BE2C (cell line): ENCODE measurements at regions not wholly inside any gene's neighbourhood (a gene's known extent, or its start where the extent isn't known, plus 50 kb on each side); places are given as distances from the start of the nearest gene placed in this dataset.

Source experiments
- DNase-seq: peaks from one replicate; pipeline ENCODE4 v3.0.0-alpha.2; 2020
- H3K27me3 ChIP-seq: fragments of 250-450 bp; sonication (Bioruptor Pico); 2 replicates; pipeline ENCODE4 v1.5.1; 2020; ENCODE audit warnings: mild to moderate bottlenecking
- H3K36me3 ChIP-seq: fragments of 250-450 bp; sonication (Bioruptor Pico); 2 replicates; pipeline ENCODE4 v1.5.1; 2020; ENCODE audit warnings: mild to moderate bottlenecking
- H3K4me1 ChIP-seq: fragments of 250-450 bp; sonication (Bioruptor Pico); 2 replicates; pipeline ENCODE4 v1.5.1; 2020
- H3K4me3 ChIP-seq: 2 replicates; pipeline ENCODE4 v1.5.1; 2011; ENCODE audit warnings: low read depth, low read length
- H3K9me3 ChIP-seq: fragments of 250-450 bp; sonication (Bioruptor Pico); 2 replicates; pipeline ENCODE4 v1.5.1; 2020
- TF ChIP-seq, protein P1 (sequence below): IDR thresholded peaks from 2 replicates; pipeline ENCODE4 v1.5.1; 2012; ENCODE audit warnings: mild to moderate bottlenecking, low read depth, low read length

- TF ChIP-seq, protein P1, sequence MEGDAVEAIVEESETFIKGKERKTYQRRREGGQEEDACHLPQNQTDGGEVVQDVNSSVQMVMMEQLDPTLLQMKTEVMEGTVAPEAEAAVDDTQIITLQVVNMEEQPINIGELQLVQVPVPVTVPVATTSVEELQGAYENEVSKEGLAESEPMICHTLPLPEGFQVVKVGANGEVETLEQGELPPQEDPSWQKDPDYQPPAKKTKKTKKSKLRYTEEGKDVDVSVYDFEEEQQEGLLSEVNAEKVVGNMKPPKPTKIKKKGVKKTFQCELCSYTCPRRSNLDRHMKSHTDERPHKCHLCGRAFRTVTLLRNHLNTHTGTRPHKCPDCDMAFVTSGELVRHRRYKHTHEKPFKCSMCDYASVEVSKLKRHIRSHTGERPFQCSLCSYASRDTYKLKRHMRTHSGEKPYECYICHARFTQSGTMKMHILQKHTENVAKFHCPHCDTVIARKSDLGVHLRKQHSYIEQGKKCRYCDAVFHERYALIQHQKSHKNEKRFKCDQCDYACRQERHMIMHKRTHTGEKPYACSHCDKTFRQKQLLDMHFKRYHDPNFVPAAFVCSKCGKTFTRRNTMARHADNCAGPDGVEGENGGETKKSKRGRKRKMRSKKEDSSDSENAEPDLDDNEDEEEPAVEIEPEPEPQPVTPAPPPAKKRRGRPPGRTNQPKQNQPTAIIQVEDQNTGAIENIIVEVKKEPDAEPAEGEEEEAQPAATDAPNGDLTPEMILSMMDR: no peak
- DNase-seq: no peak
- no peak overlapping the region for H3K4me3 ChIP-seq
- no peaks in the 10 kb centered on the region for H3K36me3 ChIP-seq
- H3K27me3 ChIP-seq: no peaks in the 10 kb centered on the region
- H3K9me3 ChIP-seq: no peaks in the 10 kb centered on the region
- H3K4me1 ChIP-seq: no peaks in the 10 kb centered on the region
These were observed 90.2 kb upstream of the ARHGAP28 start for GRCh38 chr18:6639305-6639704.

DNA sequence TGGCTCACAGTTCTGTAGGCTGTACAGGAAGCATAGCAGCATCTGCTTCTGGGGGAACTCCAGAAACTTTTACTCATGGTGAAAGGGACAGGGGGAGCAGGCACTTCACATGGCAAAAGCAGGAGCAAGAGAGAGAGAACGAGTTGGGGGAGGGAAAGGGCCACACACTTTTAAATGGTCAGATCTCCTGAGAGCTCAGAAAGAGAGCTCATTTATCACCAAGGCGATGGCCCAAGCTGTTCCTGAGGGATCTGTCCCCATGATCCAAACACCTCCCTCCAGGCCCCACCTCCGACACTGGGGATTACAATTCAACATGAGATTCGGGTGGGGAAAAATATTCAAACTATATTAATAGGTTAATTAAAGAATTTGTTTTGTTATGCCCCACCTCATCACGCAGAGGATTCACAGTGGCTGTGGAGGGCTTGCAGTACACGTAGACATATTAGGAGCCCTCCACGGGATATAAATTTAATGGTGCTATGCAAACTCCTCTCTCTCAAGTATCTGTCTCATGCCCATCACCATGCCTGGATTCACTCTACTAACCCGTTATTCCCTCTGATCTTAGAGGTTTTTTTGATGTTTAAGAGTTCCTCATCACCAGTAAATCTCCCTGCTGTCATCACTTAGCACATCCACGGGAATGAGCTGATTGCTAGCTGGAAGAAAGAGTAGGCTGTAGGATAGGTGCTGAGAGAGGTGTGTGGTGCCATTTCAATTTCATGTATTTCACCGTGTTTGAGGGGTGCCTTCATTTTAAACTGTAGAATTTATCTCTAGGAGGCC lies 84.5 kb upstream of the ARHGAP28 start:
- Histone ChIP-seq H3K36me3 (no peaks in the 10 kb centered on the region), H3K27me3 (no peaks in the 10 kb centered on the region), H3K4me3 (no peak overlapping the region), H3K4me1 (no peaks in the 10 kb centered on the region), H3K9me3 (no peaks in the 10 kb centered on the region)
- TF ChIP-seq, protein P1: no peak
- no peak for DNase-seq

DNA sequence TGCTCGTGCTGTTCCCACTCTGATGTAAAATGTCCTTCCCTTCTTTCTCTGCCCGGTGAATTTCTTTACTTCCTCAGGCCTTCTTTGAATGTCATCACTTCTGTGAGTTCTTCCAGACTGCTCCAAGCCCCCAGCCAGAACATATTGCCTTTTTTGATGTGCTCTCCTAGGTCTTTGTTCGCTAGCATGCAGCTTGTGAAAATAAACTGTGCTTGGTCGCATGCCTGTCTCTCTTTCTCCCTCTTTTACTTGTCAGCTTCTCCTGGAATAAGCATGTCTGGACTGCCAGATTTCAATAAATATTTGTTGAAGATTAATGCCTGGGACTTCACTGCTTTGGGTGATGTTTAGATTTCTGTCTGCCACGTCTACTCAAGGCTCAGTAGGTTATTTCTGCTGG lies 82.7 kb upstream of the ARHGAP28 start:
- H3K4me3 ChIP-seq: no peak overlapping the region
- no peaks in the 10 kb centered on the region for H3K4me1 ChIP-seq
- DNase-seq: no peak
- TF ChIP-seq, protein P1: no peak
- H3K9me3 ChIP-seq: no peaks in the 10 kb centered on the region
- H3K27me3 ChIP-seq: no peaks in the 10 kb centered on the region
- no peaks in the 10 kb centered on the region for H3K36me3 ChIP-seq

- no peak overlapping the region for H3K4me3 ChIP-seq
- H3K27me3 ChIP-seq: no peaks in the 10 kb centered on the region
- H3K9me3 ChIP-seq: no peaks in the 10 kb centered on the region
- no peaks in the 10 kb centered on the region for H3K4me1 ChIP-seq
- no peak for DNase-seq
- TF ChIP-seq, protein P1: no peak
- H3K36me3 ChIP-seq: no peaks in the 10 kb centered on the region
These were observed 80.9 kb upstream of the ARHGAP28 start for GRCh38 chr18:6648581-6648980.

DNA sequence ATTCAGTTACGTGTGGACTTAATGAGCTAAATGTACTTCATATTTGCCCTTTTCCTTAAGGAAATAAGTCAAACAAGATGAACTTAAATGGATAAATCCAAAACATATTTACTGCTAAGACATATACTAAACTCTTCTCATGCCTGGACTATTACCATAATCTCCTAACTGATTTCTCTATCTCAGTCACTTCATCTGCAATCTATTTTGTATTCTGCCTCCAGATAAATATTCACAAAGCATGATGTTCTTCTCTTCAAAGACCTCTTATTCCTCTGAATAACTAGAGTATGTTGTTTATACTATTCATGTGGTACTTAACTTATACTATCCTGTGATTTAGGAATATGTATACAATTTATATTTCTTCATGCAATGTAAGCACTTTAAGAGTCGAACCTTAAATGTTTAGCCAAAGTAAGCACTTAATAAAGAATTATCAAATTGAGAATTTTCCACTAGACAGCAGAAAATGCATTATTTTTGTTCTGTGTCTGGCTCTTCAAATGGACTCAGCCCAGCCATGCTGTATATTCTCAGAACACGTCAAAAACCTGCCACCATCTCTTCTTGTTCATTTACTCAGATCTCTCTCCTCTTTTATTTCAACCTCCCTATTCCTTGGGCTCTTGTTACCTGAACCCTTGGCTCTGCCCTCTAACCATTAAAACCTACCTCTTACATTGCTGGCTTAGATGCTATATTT lies 79.9 kb upstream of the ARHGAP28 start:
- H3K9me3 ChIP-seq: no peaks in the 10 kb centered on the region
- H3K27me3 ChIP-seq: no peaks in the 10 kb centered on the region
- H3K4me3 ChIP-seq: no peak overlapping the region
- TF ChIP-seq, protein P1: no peak
- H3K36me3 ChIP-seq: no peaks in the 10 kb centered on the region
- DNase-seq: no peak
- H3K4me1 ChIP-seq: no peaks in the 10 kb centered on the region

GRCh38 chr18:6650127-6650507 lies 79.4 kb upstream of the ARHGAP28 start:
- TF ChIP-seq, protein P1: no peak
- no peaks in the 10 kb centered on the region for H3K27me3 ChIP-seq
- no peaks in the 10 kb centered on the region for H3K4me1 ChIP-seq
- H3K9me3 ChIP-seq: no peaks in the 10 kb centered on the region
- no peak overlapping the region for H3K4me3 ChIP-seq
- no peaks in the 10 kb centered on the region for H3K36me3 ChIP-seq
- no peak for DNase-seq
